GM23338 (cell line): ENCODE measurements at regions not wholly inside any gene's neighbourhood (a gene's known extent, or its start where the extent isn't known, plus 50 kb on each side); places are given as distances from the start of the nearest gene placed in this dataset.
"Not testable (repeated sequence)": the region's sequence is repeated elsewhere in the genome, so short reads cannot be mapped to it uniquely, and the experiment has no call there.

Experiments
- CTCF ChIP-seq, 2 experiments: fragments of 200-600 bp in 1 of 2; sonication (generic) in 1 of 2; conservative IDR thresholded peaks; 2 replicates each; pipeline versions ENCODE4 v1.5.1 to v1.6.1; 2016 to 2017; ENCODE audit warnings: antibody characterized with exemption in 2 of 2, low read depth in 2 of 2, mild to moderate bottlenecking in 2 of 2, moderate library complexity in 1 of 2
- EZH2 ChIP-seq: fragments of 200-600 bp; sonication (generic); IDR thresholded peaks from one replicate; pipeline ENCODE4 v1.8.0; 2017; ENCODE audit warnings: antibody characterized with exemption, mild to moderate bottlenecking, low read depth; ENCODE audit not compliant: unreplicated experiment
- REST ChIP-seq: IDR thresholded peaks from one replicate; pipeline ENCODE4 v1.6.1; 2018; ENCODE audit warnings: antibody characterized with exemption; ENCODE audit not compliant: unreplicated experiment

GRCh38 chr2:89935436-89935835, 1244.0 kb downstream of the RPIA start:
- TF ChIP-seq CTCF (conservative IDR thresholded peaks at IDR 0.05; ENCODE audit: low read depth in 2 of 2); REST; EZH2: not testable (repeated sequence)
